ENCODE measurements at regions not wholly inside any gene's neighbourhood (a gene's known extent, or its start where the extent isn't known, plus 50 kb on each side); places are given as distances from the start of the nearest gene placed in this dataset.

DNA sequence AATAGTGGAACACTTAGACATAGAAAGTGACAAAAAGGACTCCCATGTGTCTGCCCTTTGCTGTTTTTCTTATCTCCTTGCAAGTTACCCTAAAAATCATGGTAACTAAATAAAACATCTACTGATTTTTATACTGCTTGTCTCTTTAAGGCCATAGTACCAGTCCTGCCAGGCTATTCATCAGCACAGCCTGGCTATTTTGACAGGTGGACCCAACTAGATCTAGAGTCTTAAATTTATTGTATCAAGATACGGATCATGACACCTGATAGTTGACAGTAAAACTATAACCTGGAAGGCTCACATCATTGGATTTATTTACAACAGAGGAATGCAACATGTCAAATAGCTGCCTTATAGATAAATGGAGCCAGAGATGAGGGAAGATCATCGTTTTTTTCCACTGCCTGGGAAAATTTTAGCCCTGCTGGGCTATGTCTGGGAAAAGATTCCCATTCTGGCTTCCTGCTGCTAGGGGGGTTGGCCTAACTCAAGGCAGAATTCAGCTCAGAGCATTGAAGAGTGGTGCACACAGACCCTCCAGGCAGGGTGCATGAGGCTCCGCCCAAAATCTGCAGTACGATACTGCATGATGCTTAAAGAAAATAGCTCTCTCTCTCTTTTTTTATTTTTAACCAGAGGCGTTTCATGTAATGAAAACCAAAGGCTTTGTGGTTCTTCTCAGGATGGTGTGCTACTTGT, 292.0 kb upstream of the FZD8 start:
- TF ChIP-seq, protein P1, sequence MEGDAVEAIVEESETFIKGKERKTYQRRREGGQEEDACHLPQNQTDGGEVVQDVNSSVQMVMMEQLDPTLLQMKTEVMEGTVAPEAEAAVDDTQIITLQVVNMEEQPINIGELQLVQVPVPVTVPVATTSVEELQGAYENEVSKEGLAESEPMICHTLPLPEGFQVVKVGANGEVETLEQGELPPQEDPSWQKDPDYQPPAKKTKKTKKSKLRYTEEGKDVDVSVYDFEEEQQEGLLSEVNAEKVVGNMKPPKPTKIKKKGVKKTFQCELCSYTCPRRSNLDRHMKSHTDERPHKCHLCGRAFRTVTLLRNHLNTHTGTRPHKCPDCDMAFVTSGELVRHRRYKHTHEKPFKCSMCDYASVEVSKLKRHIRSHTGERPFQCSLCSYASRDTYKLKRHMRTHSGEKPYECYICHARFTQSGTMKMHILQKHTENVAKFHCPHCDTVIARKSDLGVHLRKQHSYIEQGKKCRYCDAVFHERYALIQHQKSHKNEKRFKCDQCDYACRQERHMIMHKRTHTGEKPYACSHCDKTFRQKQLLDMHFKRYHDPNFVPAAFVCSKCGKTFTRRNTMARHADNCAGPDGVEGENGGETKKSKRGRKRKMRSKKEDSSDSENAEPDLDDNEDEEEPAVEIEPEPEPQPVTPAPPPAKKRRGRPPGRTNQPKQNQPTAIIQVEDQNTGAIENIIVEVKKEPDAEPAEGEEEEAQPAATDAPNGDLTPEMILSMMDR (IDR thresholded peaks at IDR 0.05): no peak
- no peak for TF ChIP-seq POLR2A (IDR thresholded peaks at IDR 0.05)

Data from Peyer's patch (tissue), 4 donors.